PC-3 (cell line): ENCODE measurements at regions not wholly inside any gene's neighbourhood (a gene's known extent, or its start where the extent isn't known, plus 50 kb on each side); places are given as distances from the start of the nearest gene placed in this dataset.
A peak's percentile ranks its signal among the peaks of the same experiment; 100 is the strongest.

Experiments used
- ATAC-seq: fragments of 200-7000 bp; cut with Tn5 transposase; 2 replicates; pipeline ENCODE4 v1.9.1; 2020; ENCODE audit warnings: mild to moderate bottlenecking, moderate library complexity
- BruUV-seq: library from RNA; stranded (reverse); fragments of 400-500 nt; replicated peaks from 2 replicates; lab custom pipeline; 2021; lab: Mats Ljungman, UMichigan
- CTCF ChIA-PET: fragments of 300-600 bp; sonication (Branson Sonifier 250); formaldehyde crosslinking; loops from one replicate; lab custom pipeline; 2022; ENCODE audit warnings: antibody characterized with exemption; lab: Charles Lee
- POLR2A ChIA-PET: fragments of 300-600 bp; sonication (Branson Sonifier 250); formaldehyde crosslinking; loops from one replicate; lab custom pipeline; 2022; ENCODE audit warnings: antibody characterized with exemption; ENCODE audit not compliant: unreplicated experiment; lab: Charles Lee
- DNase-seq: peaks from one replicate; pipeline ENCODE4 v3.0.0-alpha.2; 2015
- H2AFZ ChIP-seq: fragments of 300-600 bp; sonication (generic); 2 replicates; pipeline ENCODE4 v1.6.0; 2016; ENCODE audit warnings: antibody characterized with exemption, low read length
- H3F3A ChIP-seq: fragments of 300-600 bp; sonication (generic); one replicate; pipeline ENCODE4 v1.6.0; 2017; ENCODE audit warnings: antibody characterized with exemption, low read length, control low read depth, mild to moderate bottlenecking; ENCODE audit not compliant: unreplicated experiment
- H3K27ac ChIP-seq: fragments of 300-600 bp; sonication (generic); 2 replicates; pipeline ENCODE4 v1.5.1; 2016; ENCODE audit warnings: mild to moderate bottlenecking, low read length
- H3K27me3 ChIP-seq: fragments of 300-600 bp; sonication (generic); 2 replicates; pipeline ENCODE4 v1.6.1; 2016; ENCODE audit warnings: low read length, mixed read lengths
- H3K36me3 ChIP-seq: fragments of 300-600 bp; sonication (generic); 2 replicates; pipeline ENCODE4 v1.6.1; 2016; ENCODE audit warnings: low read depth, mixed run types, low read length, mixed read lengths
- H3K4me1 ChIP-seq: fragments of 300-600 bp; sonication (generic); 2 replicates; pipeline ENCODE4 v1.5.1; 2016; ENCODE audit warnings: low read length; ENCODE audit not compliant: insufficient read depth
- H3K4me2 ChIP-seq: fragments of 300-600 bp; sonication (generic); 2 replicates; pipeline ENCODE4 v1.6.0; 2016; ENCODE audit warnings: low read length
- H3K4me3 ChIP-seq: fragments of 300-600 bp; sonication (generic); 2 replicates; pipeline ENCODE4 v1.5.1; 2016; ENCODE audit warnings: mild to moderate bottlenecking, low read length, mixed read lengths
- H3K79me2 ChIP-seq: fragments of 300-600 bp; sonication (generic); 2 replicates; pipeline ENCODE4 v1.6.1; 2017; ENCODE audit warnings: low read length, mixed read lengths
- H3K9ac ChIP-seq: fragments of 300-600 bp; sonication (generic); 2 replicates; pipeline ENCODE4 v1.6.0; 2016; ENCODE audit warnings: mild to moderate bottlenecking, low read length
- H3K9me2 ChIP-seq: fragments of 300-600 bp; sonication (generic); replicated peaks from 2 replicates; pipeline ENCODE4 v1.6.1; 2016; ENCODE audit warnings: mixed run types, low read length, mixed read lengths
- H3K9me3 ChIP-seq: fragments of 300-600 bp; sonication (generic); 2 replicates; pipeline ENCODE4 v1.6.1; 2016; ENCODE audit warnings: low read length, mixed read lengths
- H4K20me1 ChIP-seq: fragments of 300-600 bp; sonication (generic); 2 replicates; pipeline ENCODE4 v1.6.1; 2016; ENCODE audit warnings: low read length, mixed read lengths
- EZH2 ChIP-seq: fragments of 300-600 bp; sonication (generic); IDR thresholded peaks from one replicate; pipeline ENCODE4 v1.6.1; 2017; ENCODE audit warnings: antibody characterized with exemption, mild to moderate bottlenecking, low read length; ENCODE audit not compliant: unreplicated experiment
- EZH2phosphoT487 ChIP-seq: fragments of 300-600 bp; sonication (generic); IDR thresholded peaks from 2 replicates; pipeline ENCODE4 v1.6.1; 2018; ENCODE audit warnings: mild to moderate bottlenecking, antibody characterized with exemption, low read length, borderline replicate concordance
- intact Hi-C: fragments of 100-400 bp; cut with micrococcal nuclease; formaldehyde crosslinking; loops from 2 replicates; pipeline ENCODE4 v1.9.0; 2023
- TF ChIP-seq, protein P1 (sequence below): fragments of 300-600 bp; sonication (generic); conservative IDR thresholded peaks from 2 replicates; pipeline ENCODE4 v1.5.1; 2017; ENCODE audit warnings: antibody characterized with exemption, low read depth, mild to moderate bottlenecking, low read length

DNA sequence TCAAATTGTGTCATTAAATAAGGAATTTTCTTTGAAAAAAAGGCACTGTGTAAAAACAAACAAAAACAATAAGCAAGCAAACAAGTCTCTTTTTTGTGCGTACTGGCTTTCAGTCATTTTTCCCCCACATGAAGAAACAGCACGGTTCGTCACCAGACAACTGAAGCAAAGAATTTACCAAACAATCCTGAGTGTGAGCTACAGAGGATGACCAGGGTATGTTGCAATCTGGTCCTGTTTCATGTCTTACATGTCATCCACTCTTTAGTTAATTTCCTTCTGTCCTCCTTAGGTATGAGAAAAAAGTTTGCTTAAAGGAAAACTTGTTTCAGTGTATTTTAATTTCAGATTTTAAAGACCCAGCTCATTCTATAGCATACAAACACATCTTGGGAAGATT lies 1080.7 kb upstream of the NUDT12 start:
- ChIA-PET POLR2A (interaction anchor here (0.7 kb wide), 1 partner anchor 9 kb away, joined by 3 read pairs; no protein-coding TSS in a partner anchor), CTCF (no interaction called here)
- H3K4me2 ChIP-seq: no peak overlapping the region
- no peak overlapping the region for H3K27ac ChIP-seq
- no peak for DNase-seq
- no peaks in the 10 kb centered on the region for H3F3A ChIP-seq
- no peaks in the 10 kb centered on the region for H3K36me3 ChIP-seq
- no peak overlapping the region for H3K9ac ChIP-seq
- no peaks in the 10 kb centered on the region for H3K9me2 ChIP-seq
- no peaks in the 10 kb centered on the region for H4K20me1 ChIP-seq
- H3K4me1 ChIP-seq: no peaks in the 10 kb centered on the region
- no peaks in the 10 kb centered on the region for H3K27me3 ChIP-seq
- H3K9me3 ChIP-seq: no peaks in the 10 kb centered on the region
- H2AFZ ChIP-seq: no peak overlapping the region
- intact Hi-C loops: no loop called here
- TF ChIP-seq EZH2phosphoT487 (no peak), EZH2 (no peak)
- TF ChIP-seq, protein P1, sequence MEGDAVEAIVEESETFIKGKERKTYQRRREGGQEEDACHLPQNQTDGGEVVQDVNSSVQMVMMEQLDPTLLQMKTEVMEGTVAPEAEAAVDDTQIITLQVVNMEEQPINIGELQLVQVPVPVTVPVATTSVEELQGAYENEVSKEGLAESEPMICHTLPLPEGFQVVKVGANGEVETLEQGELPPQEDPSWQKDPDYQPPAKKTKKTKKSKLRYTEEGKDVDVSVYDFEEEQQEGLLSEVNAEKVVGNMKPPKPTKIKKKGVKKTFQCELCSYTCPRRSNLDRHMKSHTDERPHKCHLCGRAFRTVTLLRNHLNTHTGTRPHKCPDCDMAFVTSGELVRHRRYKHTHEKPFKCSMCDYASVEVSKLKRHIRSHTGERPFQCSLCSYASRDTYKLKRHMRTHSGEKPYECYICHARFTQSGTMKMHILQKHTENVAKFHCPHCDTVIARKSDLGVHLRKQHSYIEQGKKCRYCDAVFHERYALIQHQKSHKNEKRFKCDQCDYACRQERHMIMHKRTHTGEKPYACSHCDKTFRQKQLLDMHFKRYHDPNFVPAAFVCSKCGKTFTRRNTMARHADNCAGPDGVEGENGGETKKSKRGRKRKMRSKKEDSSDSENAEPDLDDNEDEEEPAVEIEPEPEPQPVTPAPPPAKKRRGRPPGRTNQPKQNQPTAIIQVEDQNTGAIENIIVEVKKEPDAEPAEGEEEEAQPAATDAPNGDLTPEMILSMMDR: no peak
- ATAC-seq: no peak
- no peak overlapping the region for H3K4me3 ChIP-seq
- no TSS peak for BruUV-seq
- H3K79me2 ChIP-seq: no peaks in the 10 kb centered on the region

- Histone ChIP-seq H3K9me2 (no peaks in the 10 kb centered on the region), H3K79me2 (no peaks in the 10 kb centered on the region), H3K4me2 (no peak overlapping the region), H2AFZ (no peak overlapping the region), H3K9me3 (no peaks in the 10 kb centered on the region), H3K9ac (no peak overlapping the region), H3K4me1 (no peaks in the 10 kb centered on the region), H3K36me3 (no peaks in the 10 kb centered on the region), H3K27ac (no peak overlapping the region), H3K4me3 (no peak overlapping the region), H3K27me3 (no peaks in the 10 kb centered on the region), H3F3A (no peaks in the 10 kb centered on the region), H4K20me1 (no peaks in the 10 kb centered on the region)
- ATAC-seq (no peak), DNase-seq (peak; percentile 37)
- intact Hi-C loops: no loop called here
- ChIA-PET CTCF (no interaction called here), POLR2A (no interaction called here)
- no TSS peak for BruUV-seq
- no peak for TF ChIP-seq EZH2phosphoT487
- TF ChIP-seq, protein P1: no peak
Measured at GRCh38 chr5:104635227-104635626, 1072.6 kb upstream of the NUDT12 start.

DNA sequence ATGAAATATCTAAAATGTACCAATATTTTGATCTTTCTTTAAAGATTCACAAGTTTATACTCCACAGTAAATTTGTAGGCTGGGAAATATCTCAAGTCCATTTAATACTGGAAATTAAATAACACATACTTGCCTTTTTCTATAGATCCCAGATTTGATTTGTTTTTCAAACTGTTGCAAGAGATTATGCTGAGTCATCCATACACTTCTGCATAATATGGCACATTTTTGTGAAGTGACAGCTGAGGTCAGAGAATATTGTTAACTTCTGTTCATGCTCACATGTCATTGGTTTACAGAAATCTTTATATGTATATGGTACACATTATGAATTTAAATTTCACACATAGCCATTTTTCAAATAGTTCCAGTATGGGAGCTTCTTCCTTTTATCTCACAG lies 1066.3 kb upstream of the NUDT12 start:
- Histone ChIP-seq H2AFZ (no peak overlapping the region), H3K4me1 (peaks cover 4% of the 10 kb centered on the region; the same call in 1 of the 2 replicates), H3K9ac (no peak overlapping the region), H3K27me3 (no peaks in the 10 kb centered on the region), H3K36me3 (no peaks in the 10 kb centered on the region), H3K9me2 (no peaks in the 10 kb centered on the region), H3K9me3 (no peaks in the 10 kb centered on the region), H3K4me2 (no peak overlapping the region), H3K27ac (no peak overlapping the region), H4K20me1 (no peaks in the 10 kb centered on the region), H3K4me3 (no peak overlapping the region), H3K79me2 (no peaks in the 10 kb centered on the region), H3F3A (no peaks in the 10 kb centered on the region)
- CTCF ChIA-PET: no interaction called here
- intact Hi-C loops: no loop called here
- no TSS peak for BruUV-seq
- TF ChIP-seq, protein P1: no peak
- TF ChIP-seq EZH2 (no peak), EZH2phosphoT487 (no peak)
- ATAC-seq (no peak), DNase-seq (peak; percentile 19)
- POLR2A ChIA-PET: interaction anchor here (0.6 kb wide), 1 partner anchor 31 kb away, joined by 3 read pairs; no protein-coding TSS in a partner anchor
